ENCODE measurements at regions not wholly inside any gene's neighbourhood (a gene's known extent, or its start where the extent isn't known, plus 50 kb on each side); places are given as distances from the start of the nearest gene placed in this dataset.

- no peaks in the 10 kb centered on the region for H3K27me3 Mint-ChIP-seq (ENCODE audit: insufficient read depth)
- DNase-seq = no peak
- H3K9me3 Mint-ChIP-seq = peaks cover 40% of the 10 kb centered on the region
- no peaks in the 10 kb centered on the region for H3K4me1 Mint-ChIP-seq (ENCODE audit: low read depth)
- no peak for TF ChIP-seq CTCF (IDR thresholded peaks at IDR 0.05)
- no peak overlapping the region for H3K27ac Mint-ChIP-seq
- no peak overlapping the region for H3K4me3 Mint-ChIP-seq
- H3K36me3 Mint-ChIP-seq (ENCODE audit: low read depth) = no peaks in the 10 kb centered on the region
These were observed 1060.6 kb upstream of the NCAM2 start for GRCh38 chr21:19937619-19938018.

GRCh38 chr21:19941626-19942025 lies 1056.6 kb upstream of the NCAM2 start:
- no peak overlapping the region for H3K27ac Mint-ChIP-seq
- H3K36me3 Mint-ChIP-seq (ENCODE audit: low read depth) = no peaks in the 10 kb centered on the region
- H3K9me3 Mint-ChIP-seq = peaks cover 59% of the 10 kb centered on the region
- H3K4me3 Mint-ChIP-seq = no peak overlapping the region
- H3K27me3 Mint-ChIP-seq (ENCODE audit: insufficient read depth) = no peaks in the 10 kb centered on the region
- DNase-seq = no peak
- TF ChIP-seq CTCF (IDR thresholded peaks at IDR 0.05) = no peak
- H3K4me1 Mint-ChIP-seq (ENCODE audit: low read depth) = no peaks in the 10 kb centered on the region

- Mint-ChIP-seq H3K4me1 (ENCODE audit: low read depth) (no peaks in the 10 kb centered on the region), H3K9me3 (peaks cover 24% of the 10 kb centered on the region), H3K4me3 (no peak overlapping the region), H3K36me3 (ENCODE audit: low read depth) (no peaks in the 10 kb centered on the region), H3K27ac (no peak overlapping the region), H3K27me3 (ENCODE audit: insufficient read depth) (no peaks in the 10 kb centered on the region)
- DNase-seq = no peak
- TF ChIP-seq CTCF (IDR thresholded peaks at IDR 0.05) = no peak
These were observed 1047.9 kb upstream of the NCAM2 start for GRCh38 chr21:19950347-19950746.

GRCh38 chr21:19969156-19969555 lies 1029.1 kb upstream of the NCAM2 start:
- Mint-ChIP-seq H3K27me3 (ENCODE audit: insufficient read depth) (no peaks in the 10 kb centered on the region), H3K9me3 (peaks cover 41% of the 10 kb centered on the region), H3K36me3 (ENCODE audit: low read depth) (peaks cover 7% of the 10 kb centered on the region), H3K4me3 (no peak overlapping the region), H3K27ac (no peak overlapping the region), H3K4me1 (ENCODE audit: low read depth) (no peaks in the 10 kb centered on the region)
- no peak for TF ChIP-seq CTCF (IDR thresholded peaks at IDR 0.05)
- DNase-seq = no peak

GRCh38 chr21:19981938-19982337 lies 1016.3 kb upstream of the NCAM2 start:
- Mint-ChIP-seq H3K27me3 (ENCODE audit: insufficient read depth) (no peaks in the 10 kb centered on the region), H3K4me1 (ENCODE audit: low read depth) (no peaks in the 10 kb centered on the region)
- TF ChIP-seq CTCF (IDR thresholded peaks at IDR 0.05) = no peak

GRCh38 chr21:19986396-19986795 lies 1011.8 kb upstream of the NCAM2 start:
- H3K27me3 Mint-ChIP-seq (ENCODE audit: insufficient read depth) = no peaks in the 10 kb centered on the region
- peaks cover 39% of the 10 kb centered on the region for H3K9me3 Mint-ChIP-seq
- TF ChIP-seq CTCF (IDR thresholded peaks at IDR 0.05) = no peak
- no peak for DNase-seq
- no peaks in the 10 kb centered on the region for H3K4me1 Mint-ChIP-seq (ENCODE audit: low read depth)
- H3K36me3 Mint-ChIP-seq (ENCODE audit: low read depth) = no peaks in the 10 kb centered on the region
- no peak overlapping the region for H3K4me3 Mint-ChIP-seq
- no peak overlapping the region for H3K27ac Mint-ChIP-seq

More at GRCh38 chr21:19981938-19982337, 1016.3 kb upstream of the NCAM2 start:
- Mint-ChIP-seq H3K9me3 (peaks cover 37% of the 10 kb centered on the region), H3K36me3 (ENCODE audit: low read depth) (no peaks in the 10 kb centered on the region), H3K4me3 (no peak overlapping the region), H3K27ac (no peak overlapping the region)
- DNase-seq = no peak

Measured in HFFc6 (cell line).